Activated T-cell treated with anti-CD3 and anti-CD28 coated beads, Interleukin-2, amount 50 U/mL, for 72 hours (primary cell): ENCODE measurements at regions not wholly inside any gene's neighbourhood (a gene's known extent, or its start where the extent isn't known, plus 50 kb on each side); places are given as distances from the start of the nearest gene placed in this dataset.
"Not testable (repeated sequence)": the region's sequence is repeated elsewhere in the genome, so short reads cannot be mapped to it uniquely, and the experiment has no call there.

Experiments used
- ATAC-seq, 2 donors: fragments of 150-1000 bp; cut with Tn5 transposase; replicated peaks in 1 of 2; 2 replicates each; pipeline ENCODE4 v1.10.0; 2021; ENCODE audit warnings: moderate library complexity in 2 of 2, mild to moderate bottlenecking in 1 of 2
- DNase-seq, 2 donors: peaks; one replicate each; pipeline ENCODE4 v3.0.0; 2021 to 2022; ENCODE audit warnings: mixed read lengths in 1 of 2
- H3K27ac Mint-ChIP-seq: one replicate; pipeline ENCODE4 v1.8.0; 2022; ENCODE audit warnings: mild to moderate bottlenecking, moderate library complexity, mixed read lengths
- H3K27me3 Mint-ChIP-seq: one replicate; pipeline ENCODE4 v1.8.0; 2022; ENCODE audit warnings: low read depth, mixed read lengths
- H3K36me3 Mint-ChIP-seq, 2 donors: one replicate each; pipeline ENCODE4 v1.8.0; 2022; ENCODE audit warnings: mixed read lengths in 2 of 2, mild to moderate bottlenecking in 1 of 2; ENCODE audit not compliant: insufficient read depth in 2 of 2
- H3K4me1 Mint-ChIP-seq: one replicate; pipeline ENCODE4 v1.8.0; 2022; ENCODE audit warnings: low read depth, mixed read lengths
- H3K4me3 Mint-ChIP-seq, 2 donors: one replicate each; pipeline ENCODE4 v1.8.0; 2022; ENCODE audit warnings: mild to moderate bottlenecking in 2 of 2, mixed read lengths in 2 of 2, moderate library complexity in 2 of 2
- H3K9me3 Mint-ChIP-seq, 2 donors: one replicate each; pipeline ENCODE4 v1.8.0; 2022; ENCODE audit warnings: mixed read lengths in 2 of 2

- Mint-ChIP-seq H3K27ac (no peak overlapping the region), H3K36me3 (peaks cover 5 to 16% of the 10 kb centered on the region in 2 donors), H3K9me3 (peaks cover 0 to 3% of the 10 kb centered on the region in 2 donors), H3K27me3 (no peaks in the 10 kb centered on the region), H3K4me3 (no peak overlapping the region), H3K4me1 (peaks cover 4% of the 10 kb centered on the region)
- DNase-seq (no peak), ATAC-seq (no peak)
These were observed 142.1 kb downstream of the DYRK2 start for GRCh38 chr12:67790660-67791059.

GRCh38 chr12:67791362-67791761 lies 142.8 kb downstream of the DYRK2 start:
- not testable (repeated sequence) for DNase-seq, H3K27me3 Mint-ChIP-seq, ATAC-seq, H3K27ac Mint-ChIP-seq, H3K9me3 Mint-ChIP-seq, H3K4me3 Mint-ChIP-seq, H3K4me1 Mint-ChIP-seq
- H3K36me3 Mint-ChIP-seq, result peaks cover 5 to 16% of the 10 kb centered on the region in 2 donors

- Mint-ChIP-seq H3K36me3 (peaks cover 5 to 16% of the 10 kb centered on the region in 2 donors), H3K4me1 (peaks cover 4% of the 10 kb centered on the region), H3K9me3 (peaks cover 0 to 3% of the 10 kb centered on the region in 2 donors), H3K4me3 (no peak overlapping the region), H3K27ac (no peak overlapping the region), H3K27me3 (no peaks in the 10 kb centered on the region)
- ATAC-seq (no peak), DNase-seq (no peak)
These were observed 143.6 kb downstream of the DYRK2 start for GRCh38 chr12:67792185-67792584.

GRCh38 chr12:67794161-67794560 lies 145.6 kb downstream of the DYRK2 start:
- ATAC-seq (no peak), DNase-seq (no peak)
- H3K27me3 Mint-ChIP-seq, result no peaks in the 10 kb centered on the region
- no peak overlapping the region for H3K27ac Mint-ChIP-seq
- H3K36me3 Mint-ChIP-seq, result peaks cover 5 to 16% of the 10 kb centered on the region in 2 donors
- H3K9me3 Mint-ChIP-seq, result peaks cover 0 to 3% of the 10 kb centered on the region in 2 donors
- no peak overlapping the region for H3K4me3 Mint-ChIP-seq
- peaks cover 19% of the 10 kb centered on the region for H3K4me1 Mint-ChIP-seq

- no peak overlapping the region for H3K4me3 Mint-ChIP-seq
- H3K27me3 Mint-ChIP-seq, result no peaks in the 10 kb centered on the region
- no peaks in the 10 kb centered on the region for H3K9me3 Mint-ChIP-seq
- H3K27ac Mint-ChIP-seq, result no peak overlapping the region
- no peak for DNase-seq
- H3K36me3 Mint-ChIP-seq, result peaks cover 5 to 16% of the 10 kb centered on the region in 2 donors
- H3K4me1 Mint-ChIP-seq, result peaks cover 23% of the 10 kb centered on the region
- no peak for ATAC-seq
These were observed 146.7 kb downstream of the DYRK2 start for GRCh38 chr12:67795236-67795635.

GRCh38 chr12:67797185-67797741 lies 148.7 kb downstream of the DYRK2 start:
- no peak overlapping the region for H3K27ac Mint-ChIP-seq
- ATAC-seq, result no peak
- H3K4me3 Mint-ChIP-seq, result no peak overlapping the region

GRCh38 chr12:67797753-67798152 lies 149.2 kb downstream of the DYRK2 start:
- DNase-seq (no peak), ATAC-seq (no peak)
- H3K36me3 Mint-ChIP-seq, result peaks cover 0 to 4% of the 10 kb centered on the region in 2 donors
- no peaks in the 10 kb centered on the region for H3K27me3 Mint-ChIP-seq
- H3K4me3 Mint-ChIP-seq, result no peak overlapping the region
- H3K9me3 Mint-ChIP-seq, result no peaks in the 10 kb centered on the region
- no peak overlapping the region for H3K27ac Mint-ChIP-seq
- H3K4me1 Mint-ChIP-seq, result peaks cover 40% of the 10 kb centered on the region

More at GRCh38 chr12:67797185-67797741, 148.7 kb downstream of the DYRK2 start:
- Mint-ChIP-seq H3K27me3 (no peaks in the 10 kb centered on the region), H3K4me1 (peaks cover 35% of the 10 kb centered on the region), H3K36me3 (peaks cover 0 to 5% of the 10 kb centered on the region in 2 donors), H3K9me3 (no peaks in the 10 kb centered on the region)
- DNase-seq, result no peak

GRCh38 chr12:67798768-67799167 lies 150.2 kb downstream of the DYRK2 start:
- DNase-seq, result no peak
- peak overlapping the region; percentile 42 for H3K27ac Mint-ChIP-seq
- peaks cover 43% of the 10 kb centered on the region for H3K4me1 Mint-ChIP-seq
- H3K4me3 Mint-ChIP-seq, result no peak overlapping the region
- H3K9me3 Mint-ChIP-seq, result no peaks in the 10 kb centered on the region
- no peaks in the 10 kb centered on the region for H3K36me3 Mint-ChIP-seq
- no peak for ATAC-seq
- H3K27me3 Mint-ChIP-seq, result no peaks in the 10 kb centered on the region

GRCh38 chr12:67802731-67803130 lies 154.2 kb downstream of the DYRK2 start:
- no peaks in the 10 kb centered on the region for H3K27me3 Mint-ChIP-seq
- no peak overlapping the region for H3K27ac Mint-ChIP-seq
- ATAC-seq, result no peak

GRCh38 chr12:67803278-67803993 lies 154.9 kb downstream of the DYRK2 start:
- peaks cover 0 to 2% of the 10 kb centered on the region in 2 donors for H3K36me3 Mint-ChIP-seq
- H3K4me1 Mint-ChIP-seq, result peaks cover 36% of the 10 kb centered on the region
- H3K27me3 Mint-ChIP-seq, result no peaks in the 10 kb centered on the region
- ATAC-seq, result no peak
- H3K4me3 Mint-ChIP-seq, result no peak overlapping the region
- no peak for DNase-seq
- H3K9me3 Mint-ChIP-seq, result no peaks in the 10 kb centered on the region
- H3K27ac Mint-ChIP-seq, result no peak overlapping the region

More at GRCh38 chr12:67802731-67803130, 154.2 kb downstream of the DYRK2 start:
- H3K36me3 Mint-ChIP-seq, result peaks cover 0 to 2% of the 10 kb centered on the region in 2 donors
- no peak for DNase-seq
- H3K9me3 Mint-ChIP-seq, result no peaks in the 10 kb centered on the region
- no peak overlapping the region for H3K4me3 Mint-ChIP-seq
- H3K4me1 Mint-ChIP-seq, result peaks cover 43% of the 10 kb centered on the region

GRCh38 chr12:67804168-67804567 lies 155.6 kb downstream of the DYRK2 start:
- no peak overlapping the region for H3K4me3 Mint-ChIP-seq
- H3K27me3 Mint-ChIP-seq, result no peaks in the 10 kb centered on the region
- H3K27ac Mint-ChIP-seq, result no peak overlapping the region
- H3K36me3 Mint-ChIP-seq, result peaks cover 0 to 2% of the 10 kb centered on the region in 2 donors
- ATAC-seq, result peak; percentile 98 to 99
- peaks cover 29% of the 10 kb centered on the region for H3K4me1 Mint-ChIP-seq
- no peaks in the 10 kb centered on the region for H3K9me3 Mint-ChIP-seq
- peak; percentile 57 to 75 for DNase-seq

- no peak overlapping the region for H3K27ac Mint-ChIP-seq
- H3K9me3 Mint-ChIP-seq, result no peaks in the 10 kb centered on the region
- no peak for ATAC-seq
- no peak for DNase-seq
- peaks cover 0 to 2% of the 10 kb centered on the region in 2 donors for H3K36me3 Mint-ChIP-seq
- peaks cover 18% of the 10 kb centered on the region for H3K4me1 Mint-ChIP-seq
- no peaks in the 10 kb centered on the region for H3K27me3 Mint-ChIP-seq
- no peak overlapping the region for H3K4me3 Mint-ChIP-seq
These were observed 159.3 kb downstream of the DYRK2 start for GRCh38 chr12:67807814-67808213.

- peaks cover 24% of the 10 kb centered on the region for H3K4me1 Mint-ChIP-seq
- H3K27me3 Mint-ChIP-seq, result no peaks in the 10 kb centered on the region
- peaks cover 2 to 4% of the 10 kb centered on the region in 2 donors for H3K9me3 Mint-ChIP-seq
- no peak overlapping the region for H3K4me3 Mint-ChIP-seq
- no peak overlapping the region for H3K27ac Mint-ChIP-seq
- DNase-seq (no peak), ATAC-seq (no peak)
- peaks cover 4 to 11% of the 10 kb centered on the region in 2 donors for H3K36me3 Mint-ChIP-seq
These were observed 161.6 kb downstream of the DYRK2 start for GRCh38 chr12:67810166-67810565.
